Right lobe of liver (tissue), 6 donors: ENCODE measurements at regions not wholly inside any gene's neighbourhood (a gene's known extent, or its start where the extent isn't known, plus 50 kb on each side); places are given as distances from the start of the nearest gene placed in this dataset.

Source experiments
- ATAC-seq, 4 donors: fragments of 200-7000 bp; cut with Tn5 transposase; one replicate each; pipeline ENCODE4 v1.9.1; 2020; ENCODE audit warnings: mild to moderate bottlenecking in 4 of 4, moderate library complexity in 4 of 4
- DNase-seq, 3 donors: peaks; one replicate each; pipeline ENCODE4 v3.0.0-alpha.2; 2020
- H3K27ac ChIP-seq, 3 donors: fragments of 200-600 bp; one replicate each; pipeline ENCODE4 v1.8.0; 2022
- H3K27me3 ChIP-seq, 2 donors: fragments of 200-600 bp; one replicate each; pipeline ENCODE4 v1.8.0; 2022
- H3K36me3 ChIP-seq, 4 donors: fragments of 200-600 bp; sonication (generic) in 1 of 4; one replicate each; pipeline versions ENCODE4 v1.5.1 to v1.8.0; 2017 to 2022; ENCODE audit warnings: control low read depth in 1 of 4
- H3K4me1 ChIP-seq, 4 donors: fragments of 200-600 bp; sonication (generic) in 1 of 4; one replicate each; pipeline versions ENCODE4 v1.5.1 to v1.8.0; 2017 to 2022; ENCODE audit warnings: control low read depth in 1 of 4
- H3K4me3 ChIP-seq, 3 donors: fragments of 200-600 bp; one replicate each; pipeline ENCODE4 v1.8.0; 2022
- H3K9me3 ChIP-seq, 4 donors: fragments of 200-600 bp; sonication (generic) in 1 of 4; one replicate each; pipeline versions ENCODE4 v1.5.1 to v1.8.0; 2017 to 2022; ENCODE audit warnings: control low read depth in 1 of 4
- POLR2A ChIP-seq: fragments of 450-650 bp; IDR thresholded peaks from one replicate; pipeline ENCODE4 v1.6.1; 2017; ENCODE audit warnings: antibody characterized with exemption, mild to moderate bottlenecking
- WGBS: methylation state at CpG from one replicate; pipeline ENCODE4 v1.1.6; 2018; ENCODE audit warnings: low coverage, low lambda C conversion rate; ENCODE audit not compliant: insufficient coverage; ENCODE audit errors: missing lambda C conversion rate; 5-methylcytosine and 5-hydroxymethylcytosine counted together
- intact Hi-C, 2 donors: fragments of 100-400 bp; cut with DNase I; formaldehyde crosslinking; loops; one replicate each; pipeline versions ENCODE4 v1.11.2 to v1.14.1; 2022
- TF ChIP-seq, protein P1 (sequence below), 4 donors: fragments of 200-600 bp in 3 of 4; fragments of 450-650 bp in 1 of 4; IDR thresholded peaks; one replicate each; pipeline versions ENCODE4 v1.5.1 to v1.8.0; 2016 to 2022; ENCODE audit warnings: antibody characterized with exemption in 4 of 4, mild to moderate bottlenecking in 2 of 4
- donor health status: DM: no; HTN: yes; CAD: no.
- donor health status: DM: no; HTN: no; CAD: no.
- donor health status: DM: no; HTN: no; CAD: no.
- donor health status: DM: no; HTN: yes; CAD: no.
- donor health status: DM: no; HTN: yes; CAD: no.

- intact Hi-C loops = no loop called here
- Histone ChIP-seq H3K4me1 (no peaks in the 10 kb centered on the region), H3K27ac (no peak overlapping the region), H3K4me3 (no peak overlapping the region), H3K27me3 (peaks cover 0 to 5% of the 10 kb centered on the region in 2 donors), H3K9me3 (no peaks in the 10 kb centered on the region), H3K36me3 (no peaks in the 10 kb centered on the region)
- ATAC-seq = no peak
- WGBS = 23% methylated on average over 2 of the region's 2 CpGs
- no peak for DNase-seq
- TF ChIP-seq POLR2A = no peak
- TF ChIP-seq, protein P1, sequence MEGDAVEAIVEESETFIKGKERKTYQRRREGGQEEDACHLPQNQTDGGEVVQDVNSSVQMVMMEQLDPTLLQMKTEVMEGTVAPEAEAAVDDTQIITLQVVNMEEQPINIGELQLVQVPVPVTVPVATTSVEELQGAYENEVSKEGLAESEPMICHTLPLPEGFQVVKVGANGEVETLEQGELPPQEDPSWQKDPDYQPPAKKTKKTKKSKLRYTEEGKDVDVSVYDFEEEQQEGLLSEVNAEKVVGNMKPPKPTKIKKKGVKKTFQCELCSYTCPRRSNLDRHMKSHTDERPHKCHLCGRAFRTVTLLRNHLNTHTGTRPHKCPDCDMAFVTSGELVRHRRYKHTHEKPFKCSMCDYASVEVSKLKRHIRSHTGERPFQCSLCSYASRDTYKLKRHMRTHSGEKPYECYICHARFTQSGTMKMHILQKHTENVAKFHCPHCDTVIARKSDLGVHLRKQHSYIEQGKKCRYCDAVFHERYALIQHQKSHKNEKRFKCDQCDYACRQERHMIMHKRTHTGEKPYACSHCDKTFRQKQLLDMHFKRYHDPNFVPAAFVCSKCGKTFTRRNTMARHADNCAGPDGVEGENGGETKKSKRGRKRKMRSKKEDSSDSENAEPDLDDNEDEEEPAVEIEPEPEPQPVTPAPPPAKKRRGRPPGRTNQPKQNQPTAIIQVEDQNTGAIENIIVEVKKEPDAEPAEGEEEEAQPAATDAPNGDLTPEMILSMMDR (IDR thresholded peaks at IDR 0.05) = no peak
These were observed 79.5 kb upstream of the MBNL3 start for GRCh38 chrX:132568291-132568690.

DNA sequence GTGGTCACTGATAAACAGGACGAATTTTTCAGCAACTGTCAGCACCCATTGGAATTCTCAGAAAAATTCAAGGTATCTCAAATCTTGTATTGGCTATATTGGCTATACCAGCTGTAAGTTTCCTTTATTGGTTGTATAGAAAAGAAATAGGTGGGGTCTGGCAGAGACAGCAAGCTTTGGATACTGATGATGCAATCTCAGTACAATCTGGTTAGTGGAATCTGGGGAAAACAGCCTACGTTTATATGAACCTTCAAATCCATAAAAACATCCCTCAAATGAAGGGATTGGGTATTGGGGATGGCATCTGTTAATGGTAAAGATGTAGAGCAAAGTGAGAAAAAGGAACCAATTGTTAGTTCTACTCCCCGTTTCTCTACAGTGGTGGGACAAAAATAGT lies 76.4 kb upstream of the MBNL3 start:
- no peak for TF ChIP-seq POLR2A
- TF ChIP-seq, protein P1 (IDR thresholded peaks at IDR 0.05) = no peak
- Histone ChIP-seq H3K4me1 (no peaks in the 10 kb centered on the region), H3K36me3 (no peaks in the 10 kb centered on the region), H3K4me3 (no peak overlapping the region), H3K27me3 (peaks cover 4 to 5% of the 10 kb centered on the region in 2 donors), H3K9me3 (no peaks in the 10 kb centered on the region), H3K27ac (no peak overlapping the region)
- ATAC-seq (no peak), DNase-seq (no peak)
- intact Hi-C loops = no loop called here
- WGBS = 33% methylated on average over 3 of the region's 3 CpGs

GRCh38 chrX:132563976-132564375 lies 75.1 kb upstream of the MBNL3 start:
- Histone ChIP-seq H3K4me1 (no peaks in the 10 kb centered on the region), H3K36me3 (no peaks in the 10 kb centered on the region), H3K27ac (no peak overlapping the region), H3K4me3 (no peak overlapping the region), H3K27me3 (peaks cover 4 to 5% of the 10 kb centered on the region in 2 donors), H3K9me3 (no peaks in the 10 kb centered on the region)
- DNase-seq (no peak), ATAC-seq (no peak)
- intact Hi-C loops = no loop called here
- WGBS = 33% methylated on average over 2 of the region's 2 CpGs
- TF ChIP-seq POLR2A = no peak
- TF ChIP-seq, protein P1 (IDR thresholded peaks at IDR 0.05) = no peak

GRCh38 chrX:132561974-132562373 lies 73.1 kb upstream of the MBNL3 start:
- intact Hi-C loops = no loop called here
- TF ChIP-seq POLR2A = no peak
- TF ChIP-seq, protein P1 (IDR thresholded peaks at IDR 0.05) = no peak
- ATAC-seq (no peak), DNase-seq (no peak)
- no peaks in the 10 kb centered on the region for H3K9me3 ChIP-seq
- H3K27me3 ChIP-seq = peaks cover 0 to 4% of the 10 kb centered on the region in 2 donors
- no peaks in the 10 kb centered on the region for H3K36me3 ChIP-seq
- no peak overlapping the region for H3K4me3 ChIP-seq
- no peaks in the 10 kb centered on the region for H3K4me1 ChIP-seq
- WGBS = 85% methylated on average over 1 of the region's 1 CpG
- H3K27ac ChIP-seq = no peak overlapping the region

DNA sequence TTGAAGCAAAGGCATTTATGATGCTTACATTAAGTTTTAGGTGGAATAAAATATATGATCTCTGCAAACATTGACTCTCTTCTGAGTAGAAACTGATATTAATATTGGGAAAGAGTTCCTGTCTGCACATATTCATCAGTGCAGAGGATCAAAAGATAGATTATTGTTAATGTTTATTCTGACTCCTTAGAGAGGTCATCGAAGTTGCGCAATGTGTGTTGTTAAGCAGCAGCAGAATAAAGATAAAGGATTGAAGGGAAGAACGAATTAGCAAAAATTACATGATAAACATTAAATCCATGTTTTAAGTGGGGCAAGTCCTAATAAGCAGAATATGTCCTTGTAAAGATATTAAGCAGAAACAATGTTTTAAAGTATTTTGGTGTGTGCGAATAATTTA lies 72.6 kb upstream of the MBNL3 start:
- H3K4me1 ChIP-seq = no peaks in the 10 kb centered on the region
- DNase-seq (no peak), ATAC-seq (peak in 3 of 4 donors; percentile 43 to 48 (median 46))
- 49% methylated on average over 4 of the region's 4 CpGs for WGBS
- intact Hi-C loops = no loop called here
- H3K36me3 ChIP-seq = no peaks in the 10 kb centered on the region
- H3K9me3 ChIP-seq = no peaks in the 10 kb centered on the region
- peaks cover 0 to 4% of the 10 kb centered on the region in 2 donors for H3K27me3 ChIP-seq
- TF ChIP-seq, protein P1 (IDR thresholded peaks at IDR 0.05) = no peak
- TF ChIP-seq POLR2A = no peak
- H3K27ac ChIP-seq = no peak overlapping the region
- H3K4me3 ChIP-seq = no peak overlapping the region
